Neural cell (in vitro differentiated cells): ENCODE measurements at regions not wholly inside any gene's neighbourhood (a gene's known extent, or its start where the extent isn't known, plus 50 kb on each side); places are given as distances from the start of the nearest gene placed in this dataset.

ENCODE experiments used
- EP300 ChIP-seq: fragments of 450-650 bp; conservative IDR thresholded peaks from 2 replicates; pipeline ENCODE4 v1.6.1; 2014; ENCODE audit warnings: antibody characterized with exemption, mild to moderate bottlenecking, moderate library complexity; ENCODE audit not compliant: poor library complexity, severe bottlenecking
- EZH2 ChIP-seq: fragments of 200-600, 300-800 bp; shearing (Covaris generic), sonication (generic); IDR thresholded peaks from 2 replicates; pipeline ENCODE4 v1.6.1; 2014; ENCODE audit warnings: antibody characterized with exemption, low read length, borderline replicate concordance, mild to moderate bottlenecking; ENCODE audit not compliant: insufficient read depth, poor library complexity, severe bottlenecking
- TF ChIP-seq, protein P1 (sequence below): fragments of 450-650 bp; IDR thresholded peaks from 2 replicates; pipeline ENCODE4 v1.5.1; 2014; ENCODE audit warnings: antibody characterized with exemption, mild to moderate bottlenecking, moderate library complexity; ENCODE audit not compliant: poor library complexity, severe bottlenecking
- TF ChIP-seq, protein P2 (sequence below): IDR thresholded peaks from 2 replicates; pipeline ENCODE4 v1.6.1; 2012; ENCODE audit warnings: borderline replicate concordance

DNA sequence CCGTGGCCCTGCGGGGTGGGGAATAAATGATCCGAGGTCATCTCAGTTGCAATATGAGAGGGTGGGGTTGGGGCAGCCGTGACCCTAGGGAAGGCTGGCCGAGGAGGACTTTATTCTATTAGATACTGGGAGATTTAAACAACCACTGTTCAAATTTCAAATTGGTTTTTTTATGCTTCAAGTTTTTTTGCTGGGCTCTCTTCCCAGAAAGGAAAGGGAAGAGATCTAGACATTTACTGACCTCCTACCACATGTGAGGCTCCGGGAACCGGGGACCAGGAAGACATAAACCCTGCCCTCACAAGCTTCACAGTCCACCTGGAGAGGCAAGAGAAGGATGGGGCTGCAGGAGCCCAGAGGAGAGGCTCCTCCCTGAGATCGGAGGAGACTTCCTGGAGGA is 207.3 kb downstream of the FOXD2 start:
- TF ChIP-seq EP300 (no peak), EZH2 (no peak)
- TF ChIP-seq, protein P1, sequence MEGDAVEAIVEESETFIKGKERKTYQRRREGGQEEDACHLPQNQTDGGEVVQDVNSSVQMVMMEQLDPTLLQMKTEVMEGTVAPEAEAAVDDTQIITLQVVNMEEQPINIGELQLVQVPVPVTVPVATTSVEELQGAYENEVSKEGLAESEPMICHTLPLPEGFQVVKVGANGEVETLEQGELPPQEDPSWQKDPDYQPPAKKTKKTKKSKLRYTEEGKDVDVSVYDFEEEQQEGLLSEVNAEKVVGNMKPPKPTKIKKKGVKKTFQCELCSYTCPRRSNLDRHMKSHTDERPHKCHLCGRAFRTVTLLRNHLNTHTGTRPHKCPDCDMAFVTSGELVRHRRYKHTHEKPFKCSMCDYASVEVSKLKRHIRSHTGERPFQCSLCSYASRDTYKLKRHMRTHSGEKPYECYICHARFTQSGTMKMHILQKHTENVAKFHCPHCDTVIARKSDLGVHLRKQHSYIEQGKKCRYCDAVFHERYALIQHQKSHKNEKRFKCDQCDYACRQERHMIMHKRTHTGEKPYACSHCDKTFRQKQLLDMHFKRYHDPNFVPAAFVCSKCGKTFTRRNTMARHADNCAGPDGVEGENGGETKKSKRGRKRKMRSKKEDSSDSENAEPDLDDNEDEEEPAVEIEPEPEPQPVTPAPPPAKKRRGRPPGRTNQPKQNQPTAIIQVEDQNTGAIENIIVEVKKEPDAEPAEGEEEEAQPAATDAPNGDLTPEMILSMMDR, result no peak
- TF ChIP-seq, protein P2, sequence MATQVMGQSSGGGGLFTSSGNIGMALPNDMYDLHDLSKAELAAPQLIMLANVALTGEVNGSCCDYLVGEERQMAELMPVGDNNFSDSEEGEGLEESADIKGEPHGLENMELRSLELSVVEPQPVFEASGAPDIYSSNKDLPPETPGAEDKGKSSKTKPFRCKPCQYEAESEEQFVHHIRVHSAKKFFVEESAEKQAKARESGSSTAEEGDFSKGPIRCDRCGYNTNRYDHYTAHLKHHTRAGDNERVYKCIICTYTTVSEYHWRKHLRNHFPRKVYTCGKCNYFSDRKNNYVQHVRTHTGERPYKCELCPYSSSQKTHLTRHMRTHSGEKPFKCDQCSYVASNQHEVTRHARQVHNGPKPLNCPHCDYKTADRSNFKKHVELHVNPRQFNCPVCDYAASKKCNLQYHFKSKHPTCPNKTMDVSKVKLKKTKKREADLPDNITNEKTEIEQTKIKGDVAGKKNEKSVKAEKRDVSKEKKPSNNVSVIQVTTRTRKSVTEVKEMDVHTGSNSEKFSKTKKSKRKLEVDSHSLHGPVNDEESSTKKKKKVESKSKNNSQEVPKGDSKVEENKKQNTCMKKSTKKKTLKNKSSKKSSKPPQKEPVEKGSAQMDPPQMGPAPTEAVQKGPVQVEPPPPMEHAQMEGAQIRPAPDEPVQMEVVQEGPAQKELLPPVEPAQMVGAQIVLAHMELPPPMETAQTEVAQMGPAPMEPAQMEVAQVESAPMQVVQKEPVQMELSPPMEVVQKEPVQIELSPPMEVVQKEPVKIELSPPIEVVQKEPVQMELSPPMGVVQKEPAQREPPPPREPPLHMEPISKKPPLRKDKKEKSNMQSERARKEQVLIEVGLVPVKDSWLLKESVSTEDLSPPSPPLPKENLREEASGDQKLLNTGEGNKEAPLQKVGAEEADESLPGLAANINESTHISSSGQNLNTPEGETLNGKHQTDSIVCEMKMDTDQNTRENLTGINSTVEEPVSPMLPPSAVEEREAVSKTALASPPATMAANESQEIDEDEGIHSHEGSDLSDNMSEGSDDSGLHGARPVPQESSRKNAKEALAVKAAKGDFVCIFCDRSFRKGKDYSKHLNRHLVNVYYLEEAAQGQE, result no peak
